ENCODE measurements at regions not wholly inside any gene's neighbourhood (a gene's known extent, or its start where the extent isn't known, plus 50 kb on each side); places are given as distances from the start of the nearest gene placed in this dataset.

DNA sequence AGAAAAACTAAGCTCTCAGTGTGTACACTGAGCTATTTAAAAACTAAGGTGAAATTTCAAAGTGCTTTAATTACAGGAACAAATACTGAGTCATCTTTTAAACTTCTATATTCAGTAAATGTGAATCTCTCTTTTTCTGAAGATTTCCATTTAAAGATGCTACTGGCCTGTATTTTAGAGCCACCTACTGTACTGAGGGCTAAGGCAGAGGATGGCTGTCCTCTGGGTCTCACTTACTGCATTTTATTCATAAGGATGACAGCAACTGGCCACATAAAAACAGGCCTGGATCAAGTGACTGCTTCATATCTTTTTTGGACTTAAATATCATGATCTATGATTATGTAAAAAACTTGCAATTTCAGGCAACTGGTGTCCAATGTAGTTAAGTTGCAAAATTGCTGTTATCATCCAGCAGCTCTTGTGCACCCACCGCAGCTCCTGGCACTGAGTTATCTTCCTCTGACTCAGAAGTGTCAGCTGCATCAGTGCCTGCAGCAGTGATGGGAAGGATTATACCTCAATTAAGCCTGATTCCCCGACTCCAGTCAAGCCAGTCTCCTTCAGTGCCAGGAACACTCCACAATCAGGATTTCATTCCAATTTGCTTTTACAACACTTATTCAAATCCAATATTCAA, 1073.7 kb downstream of the PDHA2 start:
- no peaks in the 10 kb centered on the region for H3K9me1 ChIP-seq (ENCODE audit: insufficient read depth, low read length)
- H2AK9ac ChIP-seq (replicated peaks; ENCODE audit: low read depth, low read length, poor library complexity) = no peak overlapping the region
- no peak overlapping the region for H4K8ac ChIP-seq (ENCODE audit: low read depth in 2 of 2, low read length in 2 of 2)
- no peaks in the 10 kb centered on the region for H3K36me3 ChIP-seq (ENCODE audit: control insufficient read depth, insufficient read depth, low read length)
- DNase-seq = no peak
- no peak overlapping the region for H2BK15ac ChIP-seq (ENCODE audit: low read depth, low read length)
- no peak overlapping the region for H2AK5ac ChIP-seq (ENCODE audit: low read depth, low read length)
- in situ Hi-C loops (cut with MboI; ENCODE audit: low sequenced_read_pairs) (no loop called here), dilution Hi-C loops (cut with HindIII; ENCODE audit: low sequenced_read_pairs, unreplicated experiment) (no loop called here), intact Hi-C loops (cut with micrococcal nuclease) (no loop called here)
- H3K9ac ChIP-seq (ENCODE audit: low read depth, low read length) = no peak overlapping the region
- WGBS, 2 experiments (ENCODE audit: extremely low coverage in 2 of 2, insufficient read length in 1 of 2) = no CpG with 5 or more reads among the region's 2 CpGs
- no peaks in the 10 kb centered on the region for H3K27me3 ChIP-seq (ENCODE audit: control insufficient read depth, insufficient read depth, low read length)
- H3K56ac ChIP-seq (ENCODE audit: extremely low read depth, insufficient read depth, low read length) = no peak overlapping the region
- H2BK5ac ChIP-seq (ENCODE audit: low read depth, low read length, poor library complexity, severe bottlenecking) = no peak overlapping the region
- no peak for ATAC-seq (ENCODE audit: low read depth)
- H3K9me3 ChIP-seq (ENCODE audit: control insufficient read depth, insufficient read depth, low read length) = no peaks in the 10 kb centered on the region; the same call in 1 of the 2 replicates
- POLR2A ChIA-PET (ENCODE audit: unreplicated experiment) = no interaction called here
- TF ChIP-seq NFE2L2 (IDR thresholded peaks at IDR 0.05; ENCODE audit: low read depth, low read length) (no peak), CEBPB (IDR thresholded peaks at IDR 0.05; ENCODE audit: low read depth, low read length) (no peak), RCOR1 (IDR thresholded peaks at IDR 0.05; ENCODE audit: insufficient replicate concordance, low read length) (no peak), RFX5 (IDR thresholded peaks at IDR 0.05; ENCODE audit: low read depth, low read length) (no peak), BHLHE40 (IDR thresholded peaks at IDR 0.05; ENCODE audit: low read depth, low read length) (no peak), FOS (IDR thresholded peaks at IDR 0.05; ENCODE audit: low read depth, low read length) (no peak), RAD21 (IDR thresholded peaks at IDR 0.05; ENCODE audit: low read length) (no peak), MAZ (IDR thresholded peaks at IDR 0.05; ENCODE audit: borderline replicate concordance, low read depth, low read length) (no peak), MAFK (IDR thresholded peaks at IDR 0.05; ENCODE audit: low read depth, low read length) (no peak)
- no peak overlapping the region for H3K23ac ChIP-seq (ENCODE audit: low read depth, low read length)
- no peak overlapping the region for H3K14ac ChIP-seq (replicated peaks; ENCODE audit: low read depth, low read length)
- H3K4me1 ChIP-seq (ENCODE audit: control insufficient read depth, insufficient read depth, low read length) = no peaks in the 10 kb centered on the region
- no peak overlapping the region for H3K4me2 ChIP-seq (ENCODE audit: low read depth, low read length)
- H4K91ac ChIP-seq (ENCODE audit: insufficient read depth, low read depth, low read length) = no peak overlapping the region
- H2BK20ac ChIP-seq (ENCODE audit: low read depth, low read length) = no peak overlapping the region
- no peak overlapping the region for H3K4me3 ChIP-seq (ENCODE audit: insufficient read depth, low read depth, low read length)
- H2BK120ac ChIP-seq (ENCODE audit: low read depth, low read length) = no peak overlapping the region
- no TSS peak for BruUV-seq (replicated peaks)
- H3K18ac ChIP-seq (ENCODE audit: low read depth, low read length) = no peak overlapping the region
- no peaks in the 10 kb centered on the region for H4K20me1 ChIP-seq (ENCODE audit: insufficient read depth, low read length)
- no peaks in the 10 kb centered on the region for H3K79me1 ChIP-seq (ENCODE audit: low read depth in 1 of 2, low read length in 2 of 2)
- CTCF ChIA-PET = no interaction called here
- H4K5ac ChIP-seq (ENCODE audit: low read depth, low read length) = no peak overlapping the region
- no peak overlapping the region for H3K4ac ChIP-seq (ENCODE audit: low read depth, low read length)
- H3K27ac ChIP-seq (ENCODE audit: insufficient read depth, low read length) = no peak overlapping the region
- H2AFZ ChIP-seq (replicated peaks; ENCODE audit: low read length, poor library complexity) = no peak overlapping the region
